Suprapubic skin (tissue), 3 donors: ENCODE measurements at regions not wholly inside any gene's neighbourhood (a gene's known extent, or its start where the extent isn't known, plus 50 kb on each side); places are given as distances from the start of the nearest gene placed in this dataset.

Experiments used
- CTCF ChIP-seq, 2 donors: fragments of 200-600 bp in 1 of 2; fragments of 450-650 bp in 1 of 2; sonication (generic) in 1 of 2; IDR thresholded peaks; one replicate each; pipeline ENCODE4 v1.5.1; 2016 to 2019; ENCODE audit warnings: antibody characterized with exemption in 2 of 2, mild to moderate bottlenecking in 1 of 2, moderate library complexity in 1 of 2
- EP300 ChIP-seq: sonication (generic); formaldehyde crosslinking; IDR thresholded peaks from one replicate; pipeline ENCODE4 v1.6.1; 2017; ENCODE audit warnings: antibody characterized with exemption

- TF ChIP-seq EP300 (no peak), CTCF (IDR thresholded peaks at IDR 0.05) (no peak)
Measured at GRCh38 chr1:17995480-17995879, 112.1 kb upstream of the IGSF21 start.
